Heart left ventricle (tissue), 16 donors: ENCODE measurements at regions not wholly inside any gene's neighbourhood (a gene's known extent, or its start where the extent isn't known, plus 50 kb on each side); places are given as distances from the start of the nearest gene placed in this dataset.
A peak's percentile ranks its signal among the peaks of the same experiment; 100 is the strongest.

Source experiments
- ATAC-seq, 4 donors: fragments of 200-7000 bp; cut with Tn5 transposase; one replicate each; pipeline ENCODE4 v1.9.1; 2020 to 2022; ENCODE audit warnings: moderate library complexity in 4 of 4, mild to moderate bottlenecking in 3 of 4, moderate number of reproducible peaks in 1 of 4
- DNase-seq, 5 donors: peaks; one replicate each; pipeline ENCODE4 v3.0.0-alpha.2; 2020
- H3K27ac ChIP-seq, 12 donors: fragments of 200-600 bp; sonication (generic) in 4 of 12; one replicate each; pipeline versions ENCODE4 v1.5.0 to v1.8.0; 2016 to 2022; ENCODE audit warnings: mild to moderate bottlenecking in 2 of 12
- H3K27me3 ChIP-seq, 9 donors: fragments of 200-600 bp; sonication (generic) in 2 of 9; one replicate each; pipeline versions ENCODE4 v1.5.1 to v1.8.0; 2016 to 2022; ENCODE audit warnings: mild to moderate bottlenecking in 3 of 9
- H3K36me3 ChIP-seq, 9 donors: fragments of 200-600 bp; sonication (generic) in 2 of 9; one replicate each; pipeline versions ENCODE4 v1.5.0 to v1.8.0; 2018 to 2022; ENCODE audit warnings: mild to moderate bottlenecking in 2 of 9
- H3K4me1 ChIP-seq, 12 donors: fragments of 200-600 bp; sonication (generic) in 4 of 12; one replicate each; pipeline versions ENCODE4 v1.5.0 to v1.8.0; 2016 to 2022; ENCODE audit warnings: mild to moderate bottlenecking in 3 of 12
- H3K4me3 ChIP-seq, 12 donors: fragments of 200-600 bp; sonication (generic) in 4 of 12; one replicate each; pipeline versions ENCODE4 v1.5.0 to v1.8.0; 2017 to 2022; ENCODE audit warnings: mild to moderate bottlenecking in 9 of 12, moderate library complexity in 4 of 12
- H3K9me3 ChIP-seq, 12 donors: fragments of 200-600 bp; sonication (generic) in 4 of 12; one replicate each; pipeline versions ENCODE4 v1.5.0 to v1.8.0; 2016 to 2022; ENCODE audit warnings: mild to moderate bottlenecking in 1 of 12
- CTCF ChIP-seq, 12 donors: fragments of 200-600 bp; sonication (generic) in 4 of 12; IDR thresholded peaks; one replicate each; pipeline versions ENCODE4 v1.5.0 to v1.8.0; 2018 to 2022; ENCODE audit warnings: antibody characterized with exemption in 12 of 12, mild to moderate bottlenecking in 5 of 12
- POLR2A ChIP-seq, 2 donors: fragments of 450-650 bp; IDR thresholded peaks; one replicate each; pipeline ENCODE4 v1.6.1; 2017; ENCODE audit warnings: antibody characterized with exemption in 2 of 2, mild to moderate bottlenecking in 2 of 2, moderate library complexity in 2 of 2
- WGBS, 4 donors: extraction: QIAGEN DNeasy Blood & Tissue Kit in 2 of 4; methylation state at CpG; one replicate each; pipeline versions ENCODE4 v1.1.5 to v1.1.7; 2013 to 2018; 5-methylcytosine and 5-hydroxymethylcytosine counted together
- intact Hi-C, 10 donors: fragments of 100-400 bp; cut with DNase I; formaldehyde crosslinking; loops; one replicate each; pipeline versions ENCODE4 v1.11.1 to v1.14.2; 2022
- donor health status: ischemic (EF 13 %, LVEDD 7.1; RV severe dilation, severe dysfunction).
- donor health status: healthy with polysubstance abuse.
- donor health status: DM: no; HTN: yes; CAD: no.
- donor health status: DM: no; HTN: no; CAD: no.
- donor health status: ischemic (EF 25% LVEDD 6.9; RV normal size, moderate dysfunction).
- donor health status: ischemic (EF 25% LVEDD 5.7; RV mildly dilated, moderate dysfunction).
- donor health status: healthy.
- donor health status: DM: yes; HTN: yes; CAD: no.
- donor health status: ischemic (EF 35%, LVEDD 5.7; RV mildly dilated, moderate dysfunction).
- donor health status: nonischemic (EF 11% LVEDD 7.7; RV severe dilation, severe dysfunction).
- donor health status: DM: yes; HTN: yes; CAD: no.
- donor health status: PGD.
- donor health status: ischemic (EF 29% LVEDD 5.4; RV normal size, mild dysfunction).
- donor health status: nonischemic (EF 23%, LVEDD 6.1; RV moderate dilation, normal function).

GRCh38 chr10:118968482-118968881, 61.0 kb upstream of the NANOS1 start:
- Histone ChIP-seq H3K36me3 (no peaks in the 10 kb centered on the region), H3K27me3 (no peaks in the 10 kb centered on the region), H3K27ac (no peak overlapping the region), H3K9me3 (peaks cover 0 to 8% (median 0%) of the 10 kb centered on the region in 12 donors), H3K4me1 (peaks cover 0 to 26% (median 0%) of the 10 kb centered on the region in 12 donors), H3K4me3 (no peak overlapping the region)
- 70 to 78% (median 77%) methylated on average over 5 to 11 of the region's 11 CpGs for WGBS, 4 donors
- TF ChIP-seq CTCF (IDR thresholded peaks at IDR 0.05): no peak
- TF ChIP-seq POLR2A (IDR thresholded peaks at IDR 0.05): no peak
- DNase-seq (no peak), ATAC-seq (no peak)
- intact Hi-C loops: loop anchor here in 4 of 10 donors (5.0 kb wide), 2 partner anchors 54 to 59 kb away; partner anchors contain the start of gene NANOS1 (in 3 of the 4)

- WGBS, 4 donors: 70 to 97% (median 94%) methylated on average over 5 of the region's 5 CpGs
- intact Hi-C loops: loop anchor here in 4 of 10 donors (5.0 kb wide), 2 partner anchors 53 to 58 kb away; partner anchors contain the start of gene NANOS1 (in 3 of the 4)
- Histone ChIP-seq H3K27ac (no peak overlapping the region), H3K27me3 (no peaks in the 10 kb centered on the region), H3K36me3 (no peaks in the 10 kb centered on the region), H3K4me3 (no peak overlapping the region), H3K4me1 (peaks cover 0 to 26% (median 0%) of the 10 kb centered on the region in 12 donors), H3K9me3 (peaks cover 0 to 13% (median 2%) of the 10 kb centered on the region in 12 donors)
- DNase-seq: no peak
- no peak for ATAC-seq
- TF ChIP-seq CTCF (IDR thresholded peaks at IDR 0.05): no peak
- no peak for TF ChIP-seq POLR2A (IDR thresholded peaks at IDR 0.05)
Measured at GRCh38 chr10:118969014-118969413, 60.5 kb upstream of the NANOS1 start.

- no peak for DNase-seq
- TF ChIP-seq CTCF (IDR thresholded peaks at IDR 0.05): no peak
- no peak for TF ChIP-seq POLR2A (IDR thresholded peaks at IDR 0.05)
Measured at GRCh38 chr10:118970770-118971169, 58.7 kb upstream of the NANOS1 start.

GRCh38 chr10:118971187-118971586, 58.3 kb upstream of the NANOS1 start:
- ATAC-seq (peak in 1 of 4 donors; percentile 42), DNase-seq (no peak)
- no peak overlapping the region for H3K4me3 ChIP-seq
- no peaks in the 10 kb centered on the region for H3K36me3 ChIP-seq
- peaks cover 0 to 12% (median 3%) of the 10 kb centered on the region in 12 donors for H3K9me3 ChIP-seq
- TF ChIP-seq POLR2A (IDR thresholded peaks at IDR 0.05): no peak
- peak in 4 of 12 donors; percentile 11 to 26 (median 20) for TF ChIP-seq CTCF (IDR thresholded peaks at IDR 0.05)
- peaks cover 0 to 24% (median 0%) of the 10 kb centered on the region in 12 donors for H3K4me1 ChIP-seq
- H3K27ac ChIP-seq: peak overlapping the region in 1 of 12 donors; percentile 44
- 60 to 61% (median 61%) methylated on average over 7 of the region's 7 CpGs for WGBS, 4 donors
- intact Hi-C loops: no loop called here
- H3K27me3 ChIP-seq: no peaks in the 10 kb centered on the region

More at GRCh38 chr10:118970770-118971169, 58.7 kb upstream of the NANOS1 start:
- 27 to 39% (median 29%) methylated on average over 5 of the region's 5 CpGs for WGBS, 4 donors
- intact Hi-C loops: no loop called here
- no peak for ATAC-seq
- peaks cover 0 to 26% (median 0%) of the 10 kb centered on the region in 12 donors for H3K4me1 ChIP-seq
- H3K27me3 ChIP-seq: no peaks in the 10 kb centered on the region
- H3K9me3 ChIP-seq: peaks cover 0 to 12% (median 3%) of the 10 kb centered on the region in 12 donors
- H3K27ac ChIP-seq: peak overlapping the region in 1 of 12 donors; percentile 44
- H3K36me3 ChIP-seq: no peaks in the 10 kb centered on the region
- no peak overlapping the region for H3K4me3 ChIP-seq
